ENCODE measurements at regions not wholly inside any gene's neighbourhood (a gene's known extent, or its start where the extent isn't known, plus 50 kb on each side); places are given as distances from the start of the nearest gene placed in this dataset.

DNA sequence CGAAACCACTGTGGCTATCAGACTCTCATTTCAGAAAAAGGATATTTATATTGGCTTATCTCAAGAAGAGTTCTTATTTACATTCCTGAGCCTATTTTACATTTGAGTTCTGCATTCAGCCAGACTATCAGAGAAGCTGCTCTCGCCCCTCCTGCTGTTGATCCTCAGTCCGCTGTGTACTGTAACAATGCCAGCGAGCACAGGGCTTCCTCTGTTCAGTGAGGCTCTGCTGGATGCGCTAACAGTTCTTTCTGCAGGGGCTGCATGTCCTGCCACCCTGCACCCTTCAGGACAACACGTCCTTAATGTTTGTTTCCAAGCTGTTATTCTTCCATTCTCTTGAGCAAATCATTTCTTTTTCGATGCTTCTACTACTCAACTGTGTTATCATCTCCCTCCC is 463.7 kb upstream of the SGCG start:
- no peak for TF ChIP-seq POLR2A (IDR thresholded peaks at IDR 0.05)
- TF ChIP-seq, protein P1, sequence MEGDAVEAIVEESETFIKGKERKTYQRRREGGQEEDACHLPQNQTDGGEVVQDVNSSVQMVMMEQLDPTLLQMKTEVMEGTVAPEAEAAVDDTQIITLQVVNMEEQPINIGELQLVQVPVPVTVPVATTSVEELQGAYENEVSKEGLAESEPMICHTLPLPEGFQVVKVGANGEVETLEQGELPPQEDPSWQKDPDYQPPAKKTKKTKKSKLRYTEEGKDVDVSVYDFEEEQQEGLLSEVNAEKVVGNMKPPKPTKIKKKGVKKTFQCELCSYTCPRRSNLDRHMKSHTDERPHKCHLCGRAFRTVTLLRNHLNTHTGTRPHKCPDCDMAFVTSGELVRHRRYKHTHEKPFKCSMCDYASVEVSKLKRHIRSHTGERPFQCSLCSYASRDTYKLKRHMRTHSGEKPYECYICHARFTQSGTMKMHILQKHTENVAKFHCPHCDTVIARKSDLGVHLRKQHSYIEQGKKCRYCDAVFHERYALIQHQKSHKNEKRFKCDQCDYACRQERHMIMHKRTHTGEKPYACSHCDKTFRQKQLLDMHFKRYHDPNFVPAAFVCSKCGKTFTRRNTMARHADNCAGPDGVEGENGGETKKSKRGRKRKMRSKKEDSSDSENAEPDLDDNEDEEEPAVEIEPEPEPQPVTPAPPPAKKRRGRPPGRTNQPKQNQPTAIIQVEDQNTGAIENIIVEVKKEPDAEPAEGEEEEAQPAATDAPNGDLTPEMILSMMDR (IDR thresholded peaks at IDR 0.05) = no peak
